ENCODE measurements at regions not wholly inside any gene's neighbourhood (a gene's known extent, or its start where the extent isn't known, plus 50 kb on each side); places are given as distances from the start of the nearest gene placed in this dataset.

- H3K27ac Mint-ChIP-seq = no peak overlapping the region
- no peak overlapping the region for H3K4me3 Mint-ChIP-seq
- no peaks in the 10 kb centered on the region for H3K27me3 ChIP-seq (ENCODE audit: control insufficient read depth in 2 of 2, insufficient read depth in 2 of 2, low read length in 2 of 2)
- ATAC-seq (no peak), DNase-seq (no peak)
- CTCF ChIA-PET = no interaction called here
- H3K27me3 Mint-ChIP-seq = peaks cover 0 to 7% (median 0%) of the 10 kb centered on the region in 5 donors
- H3K27ac ChIP-seq (ENCODE audit: low read depth, low read length) = no peak overlapping the region
- no peak overlapping the region for H3K4me3 ChIP-seq (ENCODE audit: low read length)
- H3K36me3 ChIP-seq (ENCODE audit: control insufficient read depth in 2 of 3, insufficient read depth in 3 of 3, low read length in 3 of 3) = no peaks in the 10 kb centered on the region
- POLR2A ChIA-PET = no interaction called here
- H3K4me1 Mint-ChIP-seq = peaks cover 0 to 9% (median 0%) of the 10 kb centered on the region in 7 donors
- no peaks in the 10 kb centered on the region for H3K9me3 ChIP-seq (ENCODE audit: control insufficient read depth in 2 of 3, low read length in 3 of 3)
- H3K9me3 Mint-ChIP-seq = peaks cover 0 to 2% (median 0%) of the 10 kb centered on the region in 11 donors
- intact Hi-C loops (cut with micrococcal nuclease) = no loop called here
- H3K36me3 Mint-ChIP-seq = no peaks in the 10 kb centered on the region
- H3K4me1 ChIP-seq (ENCODE audit: control insufficient read depth in 2 of 2, insufficient read depth in 2 of 2, low read length in 2 of 2) = no peaks in the 10 kb centered on the region
Measured at GRCh38 chr9:6086006-6086655, 70.7 kb upstream of the RANBP6 start.

GRCh38 chr9:6080154-6080716 lies 64.8 kb upstream of the RANBP6 start:
- H3K36me3 Mint-ChIP-seq = peaks cover 0 to 4% (median 0%) of the 10 kb centered on the region in 5 donors
- Histone ChIP-seq H3K36me3 (ENCODE audit: control insufficient read depth in 2 of 3, insufficient read depth in 3 of 3, low read length in 3 of 3) (no peaks in the 10 kb centered on the region), H3K4me3 (ENCODE audit: low read length) (peak overlapping the region; percentile 38), H3K27ac (ENCODE audit: low read depth, low read length) (peak overlapping the region; percentile 51), H3K27me3 (ENCODE audit: control insufficient read depth in 2 of 2, insufficient read depth in 2 of 2, low read length in 2 of 2) (no peaks in the 10 kb centered on the region), H3K9me3 (ENCODE audit: control insufficient read depth in 2 of 3, low read length in 3 of 3) (no peaks in the 10 kb centered on the region), H3K4me1 (ENCODE audit: control insufficient read depth in 2 of 2, insufficient read depth in 2 of 2, low read length in 2 of 2) (peaks cover 0 to 4% of the 10 kb centered on the region in 2 donors)
- peaks cover 0 to 10% (median 5%) of the 10 kb centered on the region in 5 donors for H3K27me3 Mint-ChIP-seq
- peak overlapping the region; percentile 60 to 93 (median 86) for H3K27ac Mint-ChIP-seq
- H3K4me1 Mint-ChIP-seq = peaks cover 0 to 13% (median 7%) of the 10 kb centered on the region in 7 donors
- ChIA-PET POLR2A (interaction anchor here (1.0 kb wide), 1 partner anchor 10 kb away, joined by 3 read pairs; no protein-coding TSS in a partner anchor), CTCF (no interaction called here)
- ATAC-seq = peak; percentile 90
- DNase-seq = peak; percentile 13 to 53 (median 42)
- intact Hi-C loops (cut with micrococcal nuclease) = loop anchor here in 1 of 2 donors (1.0 kb wide), 1 partner anchor 11 kb away; no protein-coding TSS in a partner anchor
- H3K9me3 Mint-ChIP-seq = peaks cover 0 to 3% (median 0%) of the 10 kb centered on the region in 11 donors
- H3K4me3 Mint-ChIP-seq = peak overlapping the region; percentile 79 to 95 (median 92)

GRCh38 chr9:6079386-6079785 lies 64.0 kb upstream of the RANBP6 start:
- Histone ChIP-seq H3K4me1 (ENCODE audit: control insufficient read depth in 2 of 2, insufficient read depth in 2 of 2, low read length in 2 of 2) (peaks cover 0 to 4% of the 10 kb centered on the region in 2 donors), H3K4me3 (ENCODE audit: low read length) (no peak overlapping the region), H3K27ac (ENCODE audit: low read depth, low read length) (no peak overlapping the region), H3K27me3 (ENCODE audit: control insufficient read depth in 2 of 2, insufficient read depth in 2 of 2, low read length in 2 of 2) (no peaks in the 10 kb centered on the region), H3K36me3 (ENCODE audit: control insufficient read depth in 2 of 3, insufficient read depth in 3 of 3, low read length in 3 of 3) (no peaks in the 10 kb centered on the region), H3K9me3 (ENCODE audit: control insufficient read depth in 2 of 3, low read length in 3 of 3) (no peaks in the 10 kb centered on the region)
- H3K36me3 Mint-ChIP-seq = peaks cover 0 to 4% (median 0%) of the 10 kb centered on the region in 5 donors
- H3K9me3 Mint-ChIP-seq = peaks cover 0 to 3% (median 0%) of the 10 kb centered on the region in 11 donors
- DNase-seq = no peak
- ATAC-seq = no peak
- H3K27ac Mint-ChIP-seq = peak overlapping the region in 4 of 9 donors; percentile 51 to 93 (median 68)
- H3K4me1 Mint-ChIP-seq = peaks cover 0 to 13% (median 7%) of the 10 kb centered on the region in 7 donors
- intact Hi-C loops (cut with micrococcal nuclease) = no loop called here
- peak overlapping the region in 9 of 10 donors; percentile 38 to 94 (median 87) for H3K4me3 Mint-ChIP-seq
- ChIA-PET CTCF (no interaction called here), POLR2A (no interaction called here)
- peaks cover 0 to 8% (median 5%) of the 10 kb centered on the region in 5 donors for H3K27me3 Mint-ChIP-seq

- H3K27me3 Mint-ChIP-seq = peaks cover 0 to 5% (median 4%) of the 10 kb centered on the region in 5 donors
- H3K4me1 ChIP-seq (ENCODE audit: control insufficient read depth in 2 of 2, insufficient read depth in 2 of 2, low read length in 2 of 2) = peaks cover 0 to 4% of the 10 kb centered on the region in 2 donors
- H3K9me3 Mint-ChIP-seq = peaks cover 0 to 3% (median 0%) of the 10 kb centered on the region in 11 donors
- H3K27ac Mint-ChIP-seq = no peak overlapping the region
- intact Hi-C loops (cut with micrococcal nuclease) = no loop called here
- H3K4me3 ChIP-seq (ENCODE audit: low read length) = no peak overlapping the region
- DNase-seq = no peak
- peaks cover 0 to 4% (median 0%) of the 10 kb centered on the region in 5 donors for H3K36me3 Mint-ChIP-seq
- no peak for ATAC-seq
- H3K9me3 ChIP-seq (ENCODE audit: control insufficient read depth in 2 of 3, low read length in 3 of 3) = no peaks in the 10 kb centered on the region
- peak overlapping the region in 1 of 10 donors; percentile 92 for H3K4me3 Mint-ChIP-seq
- peaks cover 0 to 13% (median 7%) of the 10 kb centered on the region in 7 donors for H3K4me1 Mint-ChIP-seq
- H3K36me3 ChIP-seq (ENCODE audit: control insufficient read depth in 2 of 3, insufficient read depth in 3 of 3, low read length in 3 of 3) = no peaks in the 10 kb centered on the region
- no peak overlapping the region for H3K27ac ChIP-seq (ENCODE audit: low read depth, low read length)
- H3K27me3 ChIP-seq (ENCODE audit: control insufficient read depth in 2 of 2, insufficient read depth in 2 of 2, low read length in 2 of 2) = no peaks in the 10 kb centered on the region
- POLR2A ChIA-PET = interaction anchor here (0.7 kb wide), 1 partner anchor 678 kb away, joined by 3 read pairs; no protein-coding TSS in a partner anchor
- CTCF ChIA-PET = no interaction called here
Measured at GRCh38 chr9:6078382-6079105, 63.1 kb upstream of the RANBP6 start.

GRCh38 chr9:6076851-6077250 lies 61.4 kb upstream of the RANBP6 start:
- Histone ChIP-seq H3K4me3 (ENCODE audit: low read length) (no peak overlapping the region), H3K4me1 (ENCODE audit: control insufficient read depth in 2 of 2, insufficient read depth in 2 of 2, low read length in 2 of 2) (peaks cover 0 to 4% of the 10 kb centered on the region in 2 donors), H3K27me3 (ENCODE audit: control insufficient read depth in 2 of 2, insufficient read depth in 2 of 2, low read length in 2 of 2) (no peaks in the 10 kb centered on the region), H3K27ac (ENCODE audit: low read depth, low read length) (no peak overlapping the region), H3K36me3 (ENCODE audit: control insufficient read depth in 2 of 3, insufficient read depth in 3 of 3, low read length in 3 of 3) (no peaks in the 10 kb centered on the region), H3K9me3 (ENCODE audit: control insufficient read depth in 2 of 3, low read length in 3 of 3) (no peaks in the 10 kb centered on the region)
- peaks cover 0 to 8% (median 2%) of the 10 kb centered on the region in 5 donors for H3K36me3 Mint-ChIP-seq
- DNase-seq = no peak
- CTCF ChIA-PET = interaction anchor here (0.6 kb wide), 1 partner anchor 97 kb away, joined by 3 read pairs; no protein-coding TSS in a partner anchor
- peaks cover 0 to 3% (median 0%) of the 10 kb centered on the region in 11 donors for H3K9me3 Mint-ChIP-seq
- peaks cover 0 to 13% (median 7%) of the 10 kb centered on the region in 7 donors for H3K4me1 Mint-ChIP-seq
- H3K27me3 Mint-ChIP-seq = peaks cover 0 to 5% (median 4%) of the 10 kb centered on the region in 5 donors
- no peak for ATAC-seq
- POLR2A ChIA-PET = no interaction called here
- intact Hi-C loops (cut with micrococcal nuclease) = no loop called here
- H3K4me3 Mint-ChIP-seq = no peak overlapping the region
- H3K27ac Mint-ChIP-seq = no peak overlapping the region

- no peak overlapping the region for H3K4me3 ChIP-seq (ENCODE audit: low read length)
- ATAC-seq (no peak), DNase-seq (no peak)
- H3K4me1 ChIP-seq (ENCODE audit: control insufficient read depth in 2 of 2, insufficient read depth in 2 of 2, low read length in 2 of 2) = peaks cover under 1 to 13% of the 10 kb centered on the region in 2 donors
- H3K27me3 ChIP-seq (ENCODE audit: control insufficient read depth in 2 of 2, insufficient read depth in 2 of 2, low read length in 2 of 2) = no peaks in the 10 kb centered on the region
- Mint-ChIP-seq H3K4me1 (peaks cover 13 to 17% (median 14%) of the 10 kb centered on the region in 7 donors), H3K4me3 (no peak overlapping the region), H3K27ac (no peak overlapping the region), H3K36me3 (peaks cover 0 to 18% (median 12%) of the 10 kb centered on the region in 5 donors), H3K27me3 (peaks cover 0 to 5% (median 0%) of the 10 kb centered on the region in 5 donors), H3K9me3 (peaks cover 0 to 7% (median 1%) of the 10 kb centered on the region in 11 donors)
- H3K27ac ChIP-seq (ENCODE audit: low read depth, low read length) = no peak overlapping the region
- POLR2A ChIA-PET = no interaction called here
- H3K9me3 ChIP-seq (ENCODE audit: control insufficient read depth in 2 of 3, low read length in 3 of 3) = no peaks in the 10 kb centered on the region
- CTCF ChIA-PET = no interaction called here
- H3K36me3 ChIP-seq (ENCODE audit: control insufficient read depth in 2 of 3, insufficient read depth in 3 of 3, low read length in 3 of 3) = no peaks in the 10 kb centered on the region
- intact Hi-C loops (cut with micrococcal nuclease) = no loop called here
Measured at GRCh38 chr9:6073731-6074130, 58.3 kb upstream of the RANBP6 start.
